AG20443 (cell line): ENCODE measurements at regions not wholly inside any gene's neighbourhood (a gene's known extent, or its start where the extent isn't known, plus 50 kb on each side); places are given as distances from the start of the nearest gene placed in this dataset.
"Not testable (repeated sequence)": the region's sequence is repeated elsewhere in the genome, so short reads cannot be mapped to it uniquely, and the experiment has no call there.

Source experiments
- DNase-seq: peaks from one replicate; pipeline ENCODE4 v3.0.0; 2012; ENCODE audit warnings: low spot score, mixed read lengths

DNA sequence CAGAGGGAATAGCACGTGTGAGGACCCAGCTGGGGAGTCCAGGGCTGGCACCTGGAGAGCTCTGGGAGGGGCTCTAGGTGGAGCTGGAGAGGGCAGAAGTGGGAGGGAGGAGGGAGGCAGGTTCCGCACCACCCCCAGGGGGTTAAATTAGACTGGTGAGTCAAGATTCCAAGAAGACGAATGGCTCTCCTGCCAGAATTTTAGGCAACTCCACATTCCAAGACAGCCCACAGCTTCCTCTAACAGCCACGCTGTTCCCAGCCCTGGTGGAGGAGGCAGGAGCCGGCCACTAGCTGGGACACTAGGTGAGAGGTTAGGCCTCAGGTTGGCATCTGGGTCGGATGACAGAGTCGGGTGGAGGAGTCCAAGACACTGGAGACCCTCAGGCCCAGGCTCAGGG is 60.2 kb downstream of the TFAP2C start:
- peak; percentile 96 for DNase-seq

DNA sequence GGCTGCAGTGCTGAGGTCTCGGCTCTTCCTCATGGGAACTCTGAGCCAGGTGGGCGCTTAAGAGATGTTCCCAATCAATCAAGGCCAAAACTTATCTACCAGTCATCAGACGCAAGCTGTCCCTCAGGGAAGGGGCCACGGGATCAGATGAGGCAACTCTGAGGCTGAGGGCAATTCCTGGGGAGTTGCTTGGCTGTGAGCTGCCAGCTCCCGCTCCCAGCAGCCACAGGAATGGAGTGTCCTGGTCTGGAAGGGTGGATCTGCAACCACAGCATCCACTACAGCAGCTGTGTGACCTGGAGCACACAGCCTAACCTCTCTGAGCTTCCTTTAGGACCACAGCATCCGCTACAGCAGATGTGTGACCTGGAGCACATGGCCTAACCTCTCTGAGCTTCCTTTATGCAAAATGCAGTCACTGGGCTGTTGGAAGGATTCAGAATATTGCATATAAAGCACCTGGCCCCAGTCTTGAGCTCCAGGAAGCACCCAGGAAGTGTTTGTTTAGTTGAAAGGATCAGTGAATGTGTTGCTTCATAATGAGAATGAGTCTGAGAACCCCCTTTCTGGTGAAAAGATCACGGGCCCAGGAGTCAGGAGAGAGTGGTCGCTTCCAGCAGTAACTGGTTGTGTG is 60.9 kb downstream of the TFAP2C start:
- peak; percentile 89 for DNase-seq

DNA sequence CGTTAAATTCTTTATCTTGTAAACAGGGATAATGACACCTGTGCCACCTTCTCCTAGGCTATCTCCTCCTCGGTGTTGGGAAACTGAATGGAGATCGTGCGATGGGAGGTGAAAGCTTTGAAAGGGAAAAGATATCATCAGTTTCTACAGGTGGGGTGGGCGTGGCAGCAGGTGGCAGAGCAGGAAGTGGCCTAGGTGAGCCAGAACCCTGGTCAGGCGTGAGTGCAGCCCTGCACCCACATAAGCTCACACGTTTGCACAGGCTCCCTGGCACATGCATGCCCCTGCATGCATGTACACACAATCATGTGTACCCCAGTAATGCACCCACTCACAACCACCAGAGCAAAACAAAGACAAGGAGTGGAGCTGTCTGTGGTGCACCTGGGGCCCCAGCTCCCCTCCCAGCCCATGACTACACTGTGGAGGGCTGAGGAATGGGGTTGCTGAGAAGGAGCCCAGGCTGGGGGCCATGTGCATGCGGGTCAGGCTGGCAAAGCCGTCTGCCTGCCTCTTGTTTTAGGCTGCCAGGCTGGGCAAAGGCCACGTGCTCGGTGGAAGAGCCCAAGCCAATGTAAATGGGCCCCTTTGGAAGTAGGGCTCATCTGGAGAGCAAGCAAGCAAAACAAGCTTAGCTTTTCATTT is 61.5 kb downstream of the TFAP2C start:
- no peak for DNase-seq

DNA sequence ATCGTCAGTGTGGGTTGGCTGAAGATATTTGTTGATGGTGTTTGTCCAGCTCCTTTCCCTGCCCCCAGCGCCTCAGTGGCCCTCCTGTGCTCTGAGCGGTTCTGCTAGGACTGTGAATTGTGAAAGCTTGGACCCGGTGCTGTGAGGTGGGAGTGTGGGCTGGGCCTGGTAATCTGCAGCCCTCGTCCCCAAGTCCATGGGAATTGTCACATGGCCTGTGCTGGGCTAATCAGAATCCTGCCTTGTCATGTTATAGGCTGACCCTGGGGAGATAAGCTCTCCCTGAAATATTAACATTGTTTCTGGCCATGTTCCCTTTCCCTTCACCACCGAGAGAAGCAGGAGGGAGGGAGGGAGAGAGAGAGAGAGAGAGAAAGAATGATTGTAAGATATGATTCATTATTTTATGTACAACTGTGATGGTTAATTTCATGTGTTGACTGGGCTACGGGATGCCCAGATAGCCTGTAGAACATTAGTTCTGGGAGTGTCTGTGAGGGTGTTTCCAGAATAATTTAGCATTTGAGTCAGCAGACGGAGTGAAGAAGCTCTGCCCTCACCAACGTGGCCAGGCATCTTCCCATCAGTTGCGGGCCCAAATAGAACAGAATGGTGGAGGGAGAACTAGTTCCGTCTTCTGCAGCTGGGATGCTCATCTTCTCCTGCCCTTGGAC is 62.4 kb downstream of the TFAP2C start:
- DNase-seq = no peak

DNA sequence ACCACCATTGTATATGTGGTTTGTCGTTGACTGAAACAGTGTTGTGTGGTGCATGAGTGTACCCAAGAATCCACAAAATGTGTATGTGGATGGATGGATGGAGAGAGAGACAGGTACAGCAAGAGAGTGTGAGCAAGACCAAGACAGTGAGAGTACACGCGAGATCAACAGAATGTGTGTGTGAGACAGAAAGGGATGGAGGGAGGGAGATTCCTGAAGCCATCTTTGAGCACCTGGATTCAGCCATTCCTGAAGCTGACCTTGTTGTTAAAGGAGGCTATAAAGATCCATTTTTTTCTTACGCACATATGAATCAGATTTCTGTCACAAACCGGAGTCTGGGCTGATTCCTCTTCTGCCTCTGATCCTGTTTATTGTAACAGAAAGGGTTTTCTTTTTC is 64.1 kb downstream of the TFAP2C start:
- no peak for DNase-seq

DNA sequence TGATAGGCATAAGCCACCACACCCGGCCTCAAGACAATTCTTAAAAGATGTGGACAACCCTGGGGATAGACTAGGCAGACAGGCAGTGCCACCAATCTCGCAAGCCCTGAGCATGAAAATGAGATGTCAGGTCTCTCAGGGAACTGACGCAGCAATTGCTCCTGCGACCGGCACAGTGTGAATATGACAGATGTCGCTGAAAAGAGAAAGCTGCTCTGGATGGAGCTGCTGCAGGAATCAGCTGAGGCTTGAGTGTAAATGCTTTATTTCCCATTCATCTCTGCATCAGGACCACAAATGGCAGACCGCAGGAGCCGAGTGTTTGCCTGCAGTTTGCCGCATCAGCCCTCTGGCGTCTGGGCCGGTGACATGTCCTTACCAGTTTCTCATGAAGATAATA is 68.4 kb downstream of the TFAP2C start:
- DNase-seq = no peak

DNA sequence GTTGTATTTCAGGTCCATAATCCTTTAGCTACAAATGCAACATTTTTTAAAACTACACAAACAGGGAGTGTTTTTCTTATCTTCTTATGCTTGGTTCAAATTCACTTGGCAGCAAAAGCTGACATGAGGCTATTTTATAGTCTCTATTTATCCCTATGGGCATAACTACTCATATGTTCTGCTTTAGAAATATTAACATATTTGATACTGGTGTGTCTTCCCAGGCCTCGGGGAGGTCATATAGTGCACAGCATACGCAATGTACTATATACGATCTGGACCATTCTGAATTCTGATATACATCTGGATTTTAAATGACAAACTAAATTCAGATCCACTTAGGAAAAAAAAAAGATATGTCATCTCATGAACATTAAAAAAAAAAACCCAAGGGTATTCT is 69.2 kb downstream of the TFAP2C start:
- no peak for DNase-seq

DNA sequence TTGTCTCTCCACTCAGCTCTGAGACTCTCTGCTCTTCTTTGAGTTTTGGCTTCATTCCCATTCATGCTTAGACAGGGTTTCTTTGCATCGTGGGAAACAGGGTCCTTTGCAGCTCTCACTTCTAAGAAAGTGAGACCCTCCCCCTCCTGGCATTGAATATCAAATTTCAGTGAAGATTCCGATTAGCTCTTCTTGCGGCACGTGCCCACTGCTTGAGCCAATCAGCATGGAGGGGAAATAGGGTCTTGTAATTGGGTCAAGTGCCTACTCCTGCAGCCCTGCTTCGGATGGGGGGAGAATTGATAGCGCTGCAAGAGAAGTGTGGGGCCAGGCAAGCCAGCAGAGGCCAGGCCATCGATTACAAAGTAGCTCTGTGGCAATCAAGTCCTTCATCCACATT is 69.6 kb downstream of the TFAP2C start:
- no peak for DNase-seq

DNA sequence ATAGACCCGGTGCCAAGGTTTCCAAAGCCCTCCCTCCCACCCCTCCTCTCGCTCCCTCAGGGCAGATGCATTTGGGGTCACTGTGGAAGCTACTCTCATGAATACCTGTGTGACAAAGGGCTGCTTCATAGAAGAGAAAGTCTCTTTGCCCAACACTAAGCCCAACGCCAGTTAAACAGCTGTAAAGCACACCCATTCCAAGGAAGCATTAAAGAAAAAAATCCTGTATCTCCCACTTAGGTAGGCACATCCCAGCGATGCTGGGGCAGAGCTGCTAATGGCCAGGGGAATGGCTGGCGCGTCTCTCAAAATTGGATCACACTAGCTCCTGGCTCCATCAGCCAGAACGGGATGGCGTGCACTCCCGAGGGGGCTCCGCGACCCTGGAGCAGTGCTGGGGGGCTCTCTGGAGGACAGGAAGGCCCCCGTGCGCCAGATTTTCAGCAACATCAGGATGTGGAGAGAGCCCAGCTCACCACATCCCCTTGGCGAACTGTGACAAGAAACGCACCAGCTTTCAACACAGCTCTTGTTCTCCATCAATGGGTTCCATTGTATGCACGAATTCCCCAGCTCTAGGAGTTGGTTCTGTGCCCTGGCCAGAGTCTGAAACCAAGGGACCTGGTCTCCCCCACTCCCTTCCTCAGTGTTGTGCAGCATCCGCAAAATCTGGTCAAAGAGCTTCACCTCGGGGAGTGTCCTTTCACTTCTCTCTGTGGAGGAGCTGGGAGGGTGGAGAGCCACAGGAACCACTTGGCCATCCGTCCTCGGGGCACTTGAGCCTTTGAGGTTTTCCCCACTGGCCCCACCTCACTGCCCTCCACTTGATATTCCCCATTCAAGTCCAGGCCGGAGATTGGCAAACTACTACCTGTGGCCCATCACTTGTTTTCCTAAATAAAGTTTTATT is 74.1 kb downstream of the TFAP2C start:
- DNase-seq = no peak

DNA sequence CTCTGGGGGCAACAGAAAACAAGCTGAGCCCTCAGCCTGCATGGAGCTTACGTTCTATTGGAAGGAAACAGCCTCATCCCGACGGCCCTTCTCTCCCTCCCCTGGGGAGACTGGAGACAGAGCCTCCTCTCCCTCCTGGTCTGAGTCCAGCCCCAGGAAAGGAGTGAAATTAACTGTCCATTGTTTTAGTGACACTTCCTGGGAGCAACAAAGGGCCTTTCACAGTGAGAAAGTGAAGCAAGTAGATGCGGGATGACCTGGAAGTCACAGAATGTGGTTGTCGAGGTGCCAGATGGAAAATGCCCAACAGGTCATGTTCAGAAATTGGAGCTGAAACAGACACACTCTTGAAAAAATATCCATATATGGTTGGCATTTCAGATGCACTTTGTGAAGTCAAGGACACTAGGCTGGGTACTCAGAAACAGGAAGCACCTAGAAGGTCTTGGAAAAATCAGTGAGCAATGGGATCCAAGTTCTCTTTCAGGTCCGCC is 77.8 kb downstream of the TFAP2C start:
- no peak for DNase-seq

DNA sequence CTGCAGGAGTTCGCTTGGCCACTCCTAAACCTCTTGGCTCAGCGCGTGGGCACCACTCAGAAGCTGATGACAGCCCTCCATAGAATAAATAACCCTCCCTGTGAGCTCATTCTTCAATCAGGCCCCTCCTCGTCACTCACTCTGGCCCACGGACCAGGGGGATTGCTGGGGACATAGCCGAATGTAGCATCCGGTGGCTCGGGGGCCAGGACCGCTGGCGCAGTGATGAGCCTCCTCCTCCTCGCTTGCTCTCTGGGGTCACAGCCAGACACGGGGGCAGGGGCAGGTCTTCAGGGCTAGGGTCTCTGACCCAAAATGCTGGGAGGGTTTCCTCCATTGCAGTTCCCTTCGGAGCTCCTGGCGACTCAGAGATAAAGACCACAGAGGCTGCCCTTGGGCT is 79.9 kb downstream of the TFAP2C start:
- no peak for DNase-seq

DNA sequence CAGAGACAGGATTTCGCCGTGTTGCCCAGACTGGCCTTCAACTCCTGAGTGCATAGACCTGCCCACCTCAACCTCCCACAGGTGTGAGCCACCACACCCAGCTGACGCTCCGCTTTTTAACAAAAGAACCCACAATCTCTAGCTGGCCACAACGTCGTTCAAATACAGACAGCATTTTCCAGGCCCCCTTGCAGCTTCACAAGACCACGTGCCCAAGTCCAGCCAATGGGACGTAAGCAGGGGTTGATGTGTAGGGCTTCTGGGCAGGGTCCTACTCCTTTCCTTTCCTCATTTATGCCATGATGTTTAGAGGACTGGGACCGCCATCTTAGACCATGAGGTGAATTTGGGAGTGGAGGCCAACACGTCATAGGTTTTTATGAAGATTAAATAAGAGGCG is 81.0 kb downstream of the TFAP2C start:
- DNase-seq = no peak

DNA sequence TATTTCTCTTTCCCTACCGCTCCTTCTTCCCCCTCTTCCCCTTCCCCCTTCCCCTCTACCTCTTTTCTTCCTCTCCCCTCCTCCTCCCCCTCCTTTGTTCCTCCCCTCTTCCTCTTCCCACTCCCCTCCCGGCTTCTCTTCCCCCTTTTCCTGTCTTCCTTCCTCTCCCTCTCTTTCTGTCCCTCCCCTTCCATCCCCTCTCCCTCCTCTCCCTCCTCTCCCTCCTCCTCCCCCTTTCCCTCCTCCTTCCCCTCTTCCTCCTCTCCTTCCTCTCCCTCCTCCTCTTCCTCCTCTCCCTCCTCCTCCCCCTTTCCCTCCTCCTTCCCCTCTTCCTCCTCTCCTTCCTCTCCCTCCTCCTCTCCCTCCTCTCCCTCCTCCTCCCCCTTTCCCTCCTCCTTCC is 81.5 kb downstream of the TFAP2C start:
- DNase-seq = not testable (repeated sequence)

DNA sequence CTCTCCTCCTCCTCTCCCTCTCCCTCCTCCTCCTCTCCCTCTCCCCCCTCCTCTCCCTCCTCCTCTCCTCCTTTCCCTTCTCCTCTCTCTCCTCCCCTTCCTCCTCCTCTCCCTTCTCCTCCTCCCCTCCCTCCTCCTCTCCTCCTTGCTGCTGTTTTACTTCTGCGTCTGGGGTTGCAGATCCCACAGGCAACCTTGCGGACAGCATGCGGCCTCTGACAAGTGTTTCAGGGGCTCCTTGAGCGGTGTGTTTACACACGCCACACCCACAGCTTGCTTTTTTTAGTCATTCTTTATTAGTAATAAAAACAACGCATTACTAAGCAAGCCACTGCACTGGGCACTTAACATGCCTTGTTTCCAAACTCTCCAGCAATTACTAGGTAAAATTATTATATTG is 81.9 kb downstream of the TFAP2C start:
- peak; percentile 33 for DNase-seq

DNA sequence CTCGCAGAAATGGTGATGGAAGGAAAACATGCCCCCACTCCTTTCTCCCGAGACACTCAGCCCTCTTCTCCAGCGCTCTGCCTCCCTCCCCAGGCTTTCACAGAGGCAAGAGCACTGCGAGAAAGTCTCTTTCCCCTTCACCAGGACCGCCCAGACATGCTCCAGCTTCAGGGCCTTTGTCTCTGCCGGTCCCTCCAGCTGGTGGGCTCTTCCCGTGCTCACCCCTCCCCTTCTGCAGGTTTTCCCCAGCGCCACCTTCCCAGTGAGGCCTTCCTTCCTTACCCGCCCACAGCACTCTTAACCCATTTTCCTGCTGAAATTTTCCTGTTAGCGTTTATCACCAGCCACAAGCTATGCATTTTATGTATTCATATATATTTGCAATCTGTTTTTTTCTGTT is 86.2 kb downstream of the TFAP2C start:
- no peak for DNase-seq

DNA sequence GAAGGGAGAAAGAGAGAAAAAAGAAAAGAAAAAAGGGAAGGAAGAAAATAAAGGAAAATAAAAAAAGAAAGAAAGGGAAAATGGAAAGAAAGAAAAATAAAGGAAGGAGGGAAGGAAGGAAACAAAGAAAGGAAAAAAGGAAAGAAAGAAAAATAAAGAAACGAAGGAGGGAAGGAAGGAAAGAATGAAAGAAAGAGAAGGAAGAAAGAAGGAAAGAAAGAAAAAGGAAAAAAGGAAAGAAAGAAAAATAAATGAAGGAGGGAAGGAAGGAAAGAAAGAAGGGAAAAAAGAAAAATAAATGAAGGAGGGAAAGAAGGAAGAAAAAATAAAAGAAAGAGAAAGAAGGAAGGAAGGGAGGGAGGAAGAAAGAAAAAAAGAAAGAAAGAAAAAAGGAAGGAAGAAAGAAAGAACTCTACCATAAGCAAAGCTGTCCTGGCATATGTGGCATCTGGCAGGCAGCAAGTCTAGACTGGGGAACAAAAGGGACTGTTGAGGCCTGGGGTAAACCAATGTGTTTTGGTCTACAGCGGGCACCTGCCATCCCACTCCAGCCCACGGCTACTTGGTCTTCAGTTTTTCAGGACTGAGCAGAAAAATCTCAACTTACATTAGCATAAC is 86.9 kb downstream of the TFAP2C start:
- DNase-seq = no peak

DNA sequence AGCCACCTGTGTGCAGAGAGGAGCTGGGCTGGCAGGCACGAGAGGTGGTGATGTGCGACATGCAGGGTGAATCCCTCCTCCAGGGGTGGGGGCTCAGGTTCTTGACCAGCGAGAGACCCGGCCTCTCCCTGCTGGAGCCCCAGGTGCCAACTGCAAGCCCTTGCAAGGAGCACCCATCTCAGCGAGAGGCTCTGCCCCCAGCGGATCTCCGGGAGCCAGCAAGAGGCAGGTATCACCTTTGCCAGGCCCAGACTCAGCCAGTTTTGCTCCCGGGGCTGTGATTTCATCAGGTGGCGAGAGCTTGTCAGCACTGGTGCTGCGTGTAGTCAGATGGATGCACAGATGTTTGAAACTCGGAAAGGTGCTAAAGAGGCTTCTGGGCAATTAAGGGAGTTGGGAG is 87.7 kb downstream of the TFAP2C start:
- DNase-seq = no peak

DNA sequence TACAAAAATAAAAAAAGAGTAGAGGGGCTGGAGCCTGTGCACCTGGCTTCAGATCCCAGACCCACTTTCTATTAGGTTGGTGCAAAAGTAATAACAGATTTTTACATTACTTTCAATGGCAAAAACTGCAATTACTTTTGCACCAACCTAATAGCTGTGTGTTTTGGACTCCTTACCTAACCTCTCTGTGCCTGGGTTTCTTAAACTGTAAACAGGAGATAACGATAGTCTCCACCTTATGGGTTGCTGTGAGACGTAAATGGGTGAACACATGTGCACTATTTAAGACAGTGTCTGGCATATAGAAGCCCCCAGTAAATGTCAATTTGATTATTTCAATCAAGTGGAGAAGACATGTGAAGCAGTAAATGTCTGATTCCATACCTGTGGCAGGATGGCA is 89.7 kb downstream of the TFAP2C start:
- no peak for DNase-seq

DNA sequence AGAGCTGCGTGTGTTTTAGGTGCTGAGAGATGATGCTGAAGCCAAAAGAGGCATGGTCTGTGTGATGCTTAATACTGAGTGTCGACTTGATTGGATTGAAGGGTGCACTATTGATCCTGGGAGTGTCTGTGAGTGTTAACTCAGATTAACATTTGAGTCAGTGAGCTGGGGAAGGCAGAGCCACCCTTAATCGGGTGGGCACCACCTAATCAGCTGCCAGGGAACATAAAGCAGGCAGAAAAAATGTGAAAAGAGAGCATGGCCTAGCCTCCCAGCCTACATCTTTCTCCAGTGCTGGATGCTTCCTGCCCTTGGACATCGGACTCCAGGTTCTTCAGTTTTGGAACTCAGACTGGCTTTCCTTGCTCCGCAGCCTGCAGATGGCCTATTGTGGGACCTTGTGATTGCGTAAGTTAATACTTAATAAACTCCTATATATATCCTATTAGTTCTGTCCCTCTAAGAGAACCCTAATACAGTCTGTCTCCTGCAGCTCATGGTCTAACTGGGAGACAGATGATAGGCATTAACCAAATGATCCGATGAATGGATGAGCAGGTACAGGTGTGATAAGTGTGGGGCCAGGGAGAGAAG is 91.6 kb downstream of the TFAP2C start:
- no peak for DNase-seq

DNA sequence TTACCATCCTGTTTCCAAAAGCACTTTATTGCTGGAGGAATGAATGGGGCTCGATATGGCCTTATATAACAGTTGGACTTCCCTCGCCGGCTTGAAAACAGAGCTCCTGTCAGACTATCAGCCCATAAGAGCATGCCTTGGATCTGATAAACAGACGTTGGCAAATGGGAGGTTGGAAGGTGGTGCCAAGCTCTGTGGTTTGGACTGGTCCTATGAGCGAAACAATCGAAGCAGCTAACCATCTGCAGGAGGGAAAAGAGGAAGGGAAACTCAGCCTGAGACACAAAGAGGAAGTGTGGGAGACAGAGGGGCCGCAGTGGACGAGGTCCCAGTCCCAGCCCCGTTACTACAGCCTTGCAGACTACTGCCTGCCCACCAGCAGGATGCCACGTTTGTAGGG is 92.9 kb downstream of the TFAP2C start:
- DNase-seq = peak; percentile 21

DNA sequence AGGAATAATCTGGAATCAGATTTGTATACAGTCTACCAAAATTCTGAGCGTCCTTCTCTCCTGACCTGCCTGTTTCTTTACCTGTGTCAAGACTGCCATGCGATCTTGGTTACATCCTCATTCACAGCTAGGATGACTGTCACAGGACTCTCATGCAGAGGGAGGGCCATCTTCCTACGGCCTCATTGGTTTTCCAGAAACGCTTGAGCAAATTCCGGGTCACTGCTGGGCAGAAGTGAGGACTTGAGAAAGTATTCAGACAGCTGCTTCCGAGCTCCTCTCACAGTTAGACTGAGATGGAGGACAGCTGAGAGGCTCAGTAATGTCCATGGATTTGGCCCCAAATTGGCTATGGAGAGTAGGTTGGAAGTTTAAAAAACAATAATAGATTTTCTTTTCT is 94.2 kb downstream of the TFAP2C start:
- no peak for DNase-seq
